ENCODE measurements at regions not wholly inside any gene's neighbourhood (a gene's known extent, or its start where the extent isn't known, plus 50 kb on each side); places are given as distances from the start of the nearest gene placed in this dataset.

DNA sequence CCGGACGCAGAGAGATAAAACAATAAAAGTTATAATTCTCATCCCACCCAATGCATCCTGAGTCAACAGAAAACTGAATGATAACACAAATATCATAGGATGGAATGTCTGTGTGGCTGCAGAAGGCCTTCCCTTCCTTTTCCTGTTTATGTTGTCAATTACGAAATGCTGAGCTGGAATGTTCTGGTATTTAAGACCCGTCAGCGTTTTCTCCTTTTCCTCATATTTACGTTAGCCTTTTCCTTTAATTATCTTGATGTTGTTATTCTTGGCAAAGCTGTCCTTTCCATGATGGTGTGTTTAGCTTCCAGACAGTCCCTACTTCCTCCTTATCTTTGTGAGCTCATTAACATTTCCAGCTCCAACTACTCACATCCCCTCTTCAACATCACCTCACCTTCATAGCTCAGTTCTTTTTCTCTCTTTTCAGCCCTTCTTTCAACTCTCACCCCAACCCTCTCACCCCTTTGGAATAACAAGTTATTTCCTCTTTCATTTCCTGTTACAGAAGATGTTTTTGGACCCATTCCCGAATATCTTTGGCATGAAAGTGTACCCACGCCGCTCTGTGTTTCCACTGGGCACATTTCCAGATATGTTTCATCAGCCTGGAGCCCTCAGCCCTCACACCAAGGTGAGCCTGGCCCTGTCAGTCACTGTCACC is 221.6 kb downstream of the NR2F1-AS1 start:
- H3K36me3 ChIP-seq (replicated peaks; ENCODE audit: low read depth, low read length): no peaks in the 10 kb centered on the region
- H3K9ac ChIP-seq (ENCODE audit: low read length): no peak overlapping the region
- no peaks in the 10 kb centered on the region for H3K79me2 ChIP-seq (ENCODE audit: low read length)
- TF ChIP-seq EZH2phosphoT487 (IDR thresholded peaks at IDR 0.05; ENCODE audit: low read depth): no peak
- TF ChIP-seq CTCF (IDR thresholded peaks at IDR 0.05; ENCODE audit: low read depth, low read length): no peak
- no peaks in the 10 kb centered on the region for H4K20me1 ChIP-seq (ENCODE audit: insufficient read depth, low read length)
- H3K27me3 ChIP-seq (ENCODE audit: low read depth, low read length): peaks cover 5% of the 10 kb centered on the region; the same call in 1 of the 2 replicates
- no peak overlapping the region for H3K4me2 ChIP-seq (ENCODE audit: low read length)
- H2AFZ ChIP-seq (ENCODE audit: low read depth, low read length): no peak overlapping the region
- H3K4me3 ChIP-seq (ENCODE audit: low read length): no peak overlapping the region
- 0 out of 2 replicates have a peak, but pooled peaks cover 4% of the 10 kb centered on the region for H3K4me1 ChIP-seq (ENCODE audit: low read length)
- no peak overlapping the region for H3K27ac ChIP-seq (ENCODE audit: low read length)
- H3K9me3 ChIP-seq (ENCODE audit: insufficient read depth, low read length): no peaks in the 10 kb centered on the region

DNA sequence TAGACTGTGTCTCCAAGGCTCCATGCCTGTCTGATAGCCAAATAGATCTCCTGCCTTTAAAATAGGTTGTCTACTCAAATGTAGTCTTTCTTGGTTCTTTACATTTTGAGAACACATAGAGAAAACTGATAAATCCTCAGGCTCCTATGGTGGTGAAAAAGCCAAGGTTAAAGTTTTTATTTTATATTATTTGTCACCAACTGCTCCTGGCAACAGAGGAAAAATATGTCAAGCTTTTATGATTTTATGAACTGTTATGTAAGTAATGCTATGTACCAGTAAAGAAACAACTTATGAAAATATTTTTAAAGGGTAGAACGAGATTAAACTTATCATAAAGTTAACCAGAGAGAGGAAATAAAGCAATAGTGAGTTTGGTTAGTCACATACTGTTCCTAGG is 222.8 kb downstream of the NR2F1-AS1 start:
- no peak overlapping the region for H3K4me2 ChIP-seq (ENCODE audit: low read length)
- no peak overlapping the region for H3K9ac ChIP-seq (ENCODE audit: low read length)
- no peaks in the 10 kb centered on the region for H3K79me2 ChIP-seq (ENCODE audit: low read length)
- no peaks in the 10 kb centered on the region for H4K20me1 ChIP-seq (ENCODE audit: insufficient read depth, low read length)
- H3K27me3 ChIP-seq (ENCODE audit: low read depth, low read length): peaks cover 5% of the 10 kb centered on the region; the same call in 1 of the 2 replicates
- H3K4me1 ChIP-seq (ENCODE audit: low read length): no peaks in the 10 kb centered on the region
- no peak for TF ChIP-seq CTCF (IDR thresholded peaks at IDR 0.05; ENCODE audit: low read depth, low read length)
- no peak for TF ChIP-seq EZH2phosphoT487 (IDR thresholded peaks at IDR 0.05; ENCODE audit: low read depth)
- H3K9me3 ChIP-seq (ENCODE audit: insufficient read depth, low read length): no peaks in the 10 kb centered on the region
- H3K27ac ChIP-seq (ENCODE audit: low read length): no peak overlapping the region
- no peak overlapping the region for H2AFZ ChIP-seq (ENCODE audit: low read depth, low read length)
- H3K36me3 ChIP-seq (replicated peaks; ENCODE audit: low read depth, low read length): no peaks in the 10 kb centered on the region
- H3K4me3 ChIP-seq (ENCODE audit: low read length): no peak overlapping the region

DNA sequence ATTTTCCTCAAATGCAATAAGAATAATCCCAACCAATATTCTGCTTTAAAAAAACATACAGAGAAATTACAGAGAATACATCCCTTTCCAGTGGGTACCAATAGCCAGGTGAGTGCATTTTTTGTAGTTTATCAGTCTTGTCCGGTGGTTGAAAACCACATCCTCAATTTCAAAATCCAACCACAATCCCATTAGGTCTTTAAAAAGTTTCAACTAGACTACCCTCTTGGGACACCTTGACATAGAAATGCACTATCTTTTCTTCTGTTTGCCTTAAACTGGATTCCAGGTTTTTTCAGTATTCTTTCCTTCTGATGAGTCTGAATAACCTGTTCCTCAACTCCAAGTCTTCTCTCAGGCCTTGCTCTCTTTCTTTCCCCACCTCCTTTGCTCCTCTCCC is 223.3 kb downstream of the NR2F1-AS1 start:
- H4K20me1 ChIP-seq (ENCODE audit: insufficient read depth, low read length): no peaks in the 10 kb centered on the region
- no peak for TF ChIP-seq EZH2phosphoT487 (IDR thresholded peaks at IDR 0.05; ENCODE audit: low read depth)
- TF ChIP-seq CTCF (IDR thresholded peaks at IDR 0.05; ENCODE audit: low read depth, low read length): no peak
- peaks cover 5% of the 10 kb centered on the region; the same call in 1 of the 2 replicates for H3K27me3 ChIP-seq (ENCODE audit: low read depth, low read length)
- H3K4me2 ChIP-seq (ENCODE audit: low read length): no peak overlapping the region
- no peaks in the 10 kb centered on the region for H3K4me1 ChIP-seq (ENCODE audit: low read length)
- no peak overlapping the region for H3K27ac ChIP-seq (ENCODE audit: low read length)
- no peaks in the 10 kb centered on the region for H3K36me3 ChIP-seq (replicated peaks; ENCODE audit: low read depth, low read length)
- H3K4me3 ChIP-seq (ENCODE audit: low read length): no peak overlapping the region
- H2AFZ ChIP-seq (ENCODE audit: low read depth, low read length): no peak overlapping the region
- no peaks in the 10 kb centered on the region for H3K79me2 ChIP-seq (ENCODE audit: low read length)
- no peaks in the 10 kb centered on the region for H3K9me3 ChIP-seq (ENCODE audit: insufficient read depth, low read length)
- H3K9ac ChIP-seq (ENCODE audit: low read length): no peak overlapping the region

DNA sequence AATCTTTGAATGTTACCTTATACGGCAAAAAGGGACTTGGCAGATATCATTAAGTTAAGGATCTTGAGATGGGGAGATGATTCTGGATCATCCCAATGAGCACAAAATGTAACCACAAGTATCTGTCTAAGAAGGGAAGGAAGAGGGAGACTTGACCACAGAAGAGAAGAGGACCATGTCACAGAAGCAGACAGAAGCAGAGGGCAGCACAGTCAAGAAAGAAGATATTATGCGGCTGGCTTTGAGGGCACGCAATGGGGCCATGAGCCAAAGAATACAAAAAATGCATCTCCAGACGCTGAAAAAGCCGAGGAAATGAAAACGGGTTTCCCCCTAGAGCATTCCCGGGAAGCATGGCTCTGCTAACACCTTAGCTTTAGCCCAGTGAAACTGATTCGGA is 225.3 kb downstream of the NR2F1-AS1 start:
- Histone ChIP-seq H3K36me3 (replicated peaks; ENCODE audit: low read depth, low read length) (no peaks in the 10 kb centered on the region), H3K27ac (ENCODE audit: low read length) (no peak overlapping the region), H3K9me3 (ENCODE audit: insufficient read depth, low read length) (no peaks in the 10 kb centered on the region), H3K4me1 (ENCODE audit: low read length) (no peaks in the 10 kb centered on the region), H2AFZ (ENCODE audit: low read depth, low read length) (no peak overlapping the region), H3K9ac (ENCODE audit: low read length) (no peak overlapping the region), H4K20me1 (ENCODE audit: insufficient read depth, low read length) (no peaks in the 10 kb centered on the region), H3K4me3 (ENCODE audit: low read length) (no peak overlapping the region), H3K79me2 (ENCODE audit: low read length) (no peaks in the 10 kb centered on the region), H3K27me3 (ENCODE audit: low read depth, low read length) (peaks cover 5% of the 10 kb centered on the region; the same call in 1 of the 2 replicates), H3K4me2 (ENCODE audit: low read length) (no peak overlapping the region)
- TF ChIP-seq EZH2phosphoT487 (IDR thresholded peaks at IDR 0.05; ENCODE audit: low read depth) (no peak), CTCF (IDR thresholded peaks at IDR 0.05; ENCODE audit: low read depth, low read length) (no peak)

All from OCI-LY3 (cell line).